Epidermal melanocyte (primary cell): ENCODE measurements at regions not wholly inside any gene's neighbourhood (a gene's known extent, or its start where the extent isn't known, plus 50 kb on each side); places are given as distances from the start of the nearest gene placed in this dataset.

ENCODE experiments used
- DNase-seq: peaks from one replicate; pipeline ENCODE4 v3.0.0; 2011; ENCODE audit warnings: low spot score; ENCODE audit not compliant: insufficient read length

DNA sequence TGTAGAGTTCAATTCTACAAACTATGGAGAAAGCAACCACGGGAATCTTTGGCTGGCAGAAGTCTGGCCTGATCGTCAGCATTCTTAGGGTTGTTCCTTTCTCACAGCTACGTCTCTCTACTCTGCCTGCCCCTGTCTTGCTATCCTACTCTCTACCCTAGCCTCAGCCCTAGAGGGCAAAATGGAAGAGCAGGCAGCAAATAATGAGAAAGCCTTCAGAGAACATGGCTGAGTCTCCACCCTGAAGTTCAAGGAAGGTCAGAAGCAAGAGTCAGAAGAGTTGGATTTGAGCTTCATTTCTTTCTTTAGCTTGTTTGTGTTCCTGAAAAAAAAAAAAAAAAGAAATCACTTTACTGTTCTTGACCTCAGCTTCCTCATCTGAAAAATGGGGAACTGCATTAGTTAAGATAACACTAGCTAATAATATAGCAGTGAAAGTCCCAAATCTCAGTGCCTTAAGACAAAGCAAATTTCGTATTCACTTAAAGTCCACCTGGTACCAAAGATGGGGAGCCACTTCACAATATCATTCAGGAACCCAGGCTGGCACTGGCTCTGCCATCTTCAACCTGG lies 50.2 kb upstream of the CCND2 start:
- no peak for DNase-seq

GRCh38 chr12:4221258-4221620 lies 52.3 kb upstream of the CCND2 start:
- no peak for DNase-seq

DNA sequence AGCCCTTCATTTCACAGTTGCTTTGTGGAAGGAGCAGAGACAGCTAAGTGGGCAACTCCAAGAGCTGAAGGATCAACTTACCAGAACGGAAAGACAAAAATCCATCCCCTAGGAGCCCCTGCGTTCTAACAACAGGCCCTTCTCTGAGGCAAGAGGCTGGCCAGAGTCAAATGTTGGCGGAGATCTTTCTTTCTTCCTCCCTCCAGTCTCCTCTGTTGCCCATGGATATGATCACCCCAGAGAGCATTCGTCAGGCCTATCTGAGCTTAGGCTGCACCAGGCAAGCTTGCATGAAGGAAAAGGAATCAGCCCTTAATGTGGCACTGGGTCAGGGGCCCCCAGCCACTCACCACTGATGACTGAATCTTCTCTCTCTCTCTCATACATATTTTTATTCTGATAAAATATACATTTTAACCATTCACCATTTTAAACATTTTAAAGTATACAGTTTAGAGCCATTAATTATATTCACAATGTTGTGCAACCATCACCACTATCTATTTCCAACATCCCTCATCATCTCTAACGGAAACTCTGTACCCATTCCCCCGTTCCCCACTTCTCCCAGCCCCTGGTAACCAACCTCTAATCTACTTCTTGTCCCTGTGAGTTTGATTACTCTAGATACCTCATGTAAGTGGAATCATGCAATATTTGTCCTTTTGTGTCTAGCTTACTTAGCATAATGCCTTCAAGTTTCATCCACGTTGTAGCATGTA lies 52.9 kb upstream of the CCND2 start:
- DNase-seq, result no peak

GRCh38 chr12:4217091-4217490 lies 56.5 kb upstream of the CCND2 start:
- DNase-seq, result no peak

DNA sequence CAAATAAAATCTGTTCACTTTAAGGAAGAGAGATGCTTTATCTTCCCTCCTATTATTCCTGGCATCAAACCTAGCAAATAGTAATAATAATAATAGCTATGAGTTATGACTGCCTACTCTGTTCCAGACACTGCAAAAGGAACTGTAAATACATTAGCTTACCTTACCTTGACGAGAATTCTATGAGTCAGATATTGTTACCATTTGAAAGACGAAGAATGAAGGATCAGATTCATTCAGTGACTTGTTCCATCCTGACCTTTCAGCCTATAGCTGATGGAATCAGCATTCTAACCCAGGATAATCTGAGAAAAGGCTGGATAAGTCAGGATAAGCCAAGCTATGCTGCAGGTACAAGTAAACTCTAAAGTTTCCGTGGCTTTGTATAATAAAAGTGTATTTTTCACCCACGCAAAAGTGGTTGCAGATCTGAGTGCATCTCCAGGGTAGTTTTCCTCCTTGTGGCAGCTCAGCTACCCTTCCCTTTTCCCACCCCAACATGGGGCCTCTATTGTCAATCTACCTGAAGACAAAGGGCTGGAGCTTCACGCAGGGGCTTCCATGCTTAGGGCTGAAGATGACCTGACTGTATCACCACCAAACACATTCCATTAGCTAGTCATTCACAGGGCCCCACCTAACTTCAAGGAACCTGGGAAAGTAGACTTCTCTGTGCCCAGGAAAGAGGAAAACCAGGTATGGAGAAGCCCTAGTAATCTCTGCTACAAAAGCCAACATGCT lies 57.2 kb upstream of the CCND2 start:
- DNase-seq, result no peak

GRCh38 chr12:4215229-4216186 lies 58.1 kb upstream of the CCND2 start:
- DNase-seq, result no peak

GRCh38 chr12:4214877-4215228 lies 58.7 kb upstream of the CCND2 start:
- DNase-seq, result no peak

DNA sequence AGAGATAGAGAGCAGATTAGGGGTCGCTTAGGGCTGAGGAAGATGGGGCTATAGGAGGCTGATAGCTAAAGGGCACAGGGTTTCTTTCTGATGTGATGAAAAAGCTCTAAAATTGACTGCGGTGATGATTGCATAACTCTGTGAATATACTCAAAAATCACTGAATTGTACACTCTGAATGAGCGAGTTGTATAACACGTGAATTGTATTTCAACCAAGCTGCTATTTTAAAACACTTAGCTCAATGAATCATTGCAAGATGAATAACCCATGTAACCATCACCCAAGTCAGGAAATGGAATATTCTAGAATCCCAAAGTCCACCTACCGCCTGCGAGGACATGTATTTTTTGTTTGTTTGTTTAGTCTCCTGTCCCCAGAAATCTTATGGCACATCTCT lies 60.1 kb upstream of the CCND2 start:
- DNase-seq, result no peak

DNA sequence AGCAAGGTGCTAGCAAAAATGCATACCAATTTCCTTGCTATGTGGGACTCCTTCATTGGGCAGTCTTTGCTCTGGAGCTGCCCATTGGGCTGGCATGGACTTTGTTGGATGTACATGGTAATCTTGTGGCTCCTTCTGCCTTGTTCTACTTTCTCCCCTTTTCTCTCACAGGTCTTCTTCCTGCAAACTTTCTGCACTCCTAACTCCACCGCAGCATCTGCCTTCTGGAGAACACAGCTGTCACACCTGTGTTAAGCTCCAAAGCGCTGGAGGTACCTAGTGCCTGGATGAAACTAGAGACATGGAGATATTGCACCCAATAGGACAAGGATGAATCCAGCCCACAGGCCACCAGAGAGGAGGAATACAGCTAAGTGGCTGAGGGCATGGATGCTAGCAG lies 60.7 kb upstream of the CCND2 start:
- no peak for DNase-seq

DNA sequence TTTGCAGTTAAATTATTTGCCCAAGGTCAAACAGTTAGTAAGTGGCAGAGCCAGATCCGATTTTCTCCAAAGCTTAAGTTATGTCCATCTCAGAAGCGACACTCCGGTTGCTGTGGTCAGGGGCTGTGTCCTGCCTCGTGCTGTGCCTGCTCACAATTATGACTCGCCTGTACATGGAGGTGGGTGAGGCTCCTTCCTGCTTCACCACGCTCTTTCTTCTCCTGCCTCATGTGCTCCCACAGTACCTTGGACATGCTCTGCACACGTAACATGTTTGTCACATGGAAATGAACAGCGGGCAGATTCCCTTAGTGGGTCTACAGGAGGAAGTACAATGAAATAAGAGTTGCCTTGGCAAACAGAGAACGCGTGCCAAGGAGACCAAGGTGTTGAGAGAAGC lies 62.2 kb upstream of the CCND2 start:
- DNase-seq, result no peak

- no peak for DNase-seq
These were observed 63.4 kb upstream of the CCND2 start for GRCh38 chr12:4210183-4210582.

- no peak for DNase-seq
These were observed 67.1 kb upstream of the CCND2 start for GRCh38 chr12:4206470-4206869.

DNA sequence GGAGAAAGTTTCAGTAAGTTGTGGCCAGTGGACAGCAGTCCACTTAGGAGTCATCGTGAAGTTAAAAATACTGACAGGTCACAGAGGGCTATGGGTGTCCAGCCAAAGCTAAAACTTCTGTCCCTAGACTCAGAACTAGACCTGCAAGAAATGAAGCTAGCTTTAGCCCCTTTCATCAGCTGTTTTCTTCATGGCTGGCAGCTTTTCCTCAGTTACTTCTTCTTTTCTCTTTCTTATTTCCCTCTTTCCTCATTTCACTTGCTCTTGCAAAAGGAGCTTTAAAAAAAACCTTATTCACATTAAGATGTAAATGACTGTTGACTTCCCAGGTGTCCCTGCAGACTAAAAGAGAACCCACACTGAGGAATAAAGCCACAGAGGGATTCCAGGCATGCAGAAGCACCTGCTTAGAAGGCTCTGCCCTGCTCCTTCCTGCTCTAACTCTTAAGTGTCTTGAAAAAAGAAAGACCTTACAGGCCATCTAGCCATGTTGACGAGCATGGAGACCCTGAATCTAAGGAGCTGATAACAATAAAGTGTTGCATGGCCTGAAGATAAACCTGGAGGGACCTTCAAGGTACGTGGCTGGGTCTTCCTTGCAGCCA lies 69.7 kb upstream of the CCND2 start:
- DNase-seq, result no peak

- DNase-seq, result no peak
These were observed 70.6 kb upstream of the CCND2 start for GRCh38 chr12:4202918-4203317.

GRCh38 chr12:4202487-4202886 lies 71.1 kb upstream of the CCND2 start:
- DNase-seq, result no peak

DNA sequence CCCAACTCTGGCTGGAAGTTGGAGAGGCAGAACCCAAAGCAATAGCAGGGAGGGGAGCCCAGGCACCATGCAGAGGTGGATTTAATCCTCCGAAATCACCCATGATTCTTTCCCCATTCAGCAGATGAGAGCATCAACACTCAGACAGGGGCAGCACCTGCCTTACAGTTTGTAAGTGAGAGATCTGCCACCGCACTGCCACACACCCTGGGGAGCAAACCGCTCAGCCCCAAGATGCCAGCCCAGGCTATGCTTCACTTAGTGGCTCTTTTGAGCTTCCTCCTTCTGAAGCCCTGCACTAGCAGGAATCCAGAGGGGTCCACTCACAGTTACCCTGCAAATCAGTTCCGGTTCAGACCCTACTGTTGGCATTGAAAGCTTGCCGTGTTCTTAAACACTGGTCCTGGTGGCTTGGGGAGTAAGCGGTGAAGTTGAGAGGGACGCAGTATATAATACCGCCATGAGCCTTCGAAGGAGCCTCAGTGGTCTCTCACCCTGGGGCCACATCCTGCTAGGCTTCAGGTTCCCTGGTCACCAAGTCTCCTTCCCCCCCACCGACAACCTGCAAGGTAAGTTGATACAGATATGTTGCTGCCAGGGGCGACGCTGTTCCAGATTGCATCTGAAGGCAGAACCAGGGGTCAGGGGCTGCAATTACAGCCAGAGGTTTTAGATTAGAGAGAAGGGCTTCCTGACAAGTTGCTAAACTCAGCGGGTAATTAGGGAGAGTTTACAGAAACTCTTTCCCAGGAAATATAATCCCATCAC lies 72.0 kb upstream of the CCND2 start:
- no peak for DNase-seq

DNA sequence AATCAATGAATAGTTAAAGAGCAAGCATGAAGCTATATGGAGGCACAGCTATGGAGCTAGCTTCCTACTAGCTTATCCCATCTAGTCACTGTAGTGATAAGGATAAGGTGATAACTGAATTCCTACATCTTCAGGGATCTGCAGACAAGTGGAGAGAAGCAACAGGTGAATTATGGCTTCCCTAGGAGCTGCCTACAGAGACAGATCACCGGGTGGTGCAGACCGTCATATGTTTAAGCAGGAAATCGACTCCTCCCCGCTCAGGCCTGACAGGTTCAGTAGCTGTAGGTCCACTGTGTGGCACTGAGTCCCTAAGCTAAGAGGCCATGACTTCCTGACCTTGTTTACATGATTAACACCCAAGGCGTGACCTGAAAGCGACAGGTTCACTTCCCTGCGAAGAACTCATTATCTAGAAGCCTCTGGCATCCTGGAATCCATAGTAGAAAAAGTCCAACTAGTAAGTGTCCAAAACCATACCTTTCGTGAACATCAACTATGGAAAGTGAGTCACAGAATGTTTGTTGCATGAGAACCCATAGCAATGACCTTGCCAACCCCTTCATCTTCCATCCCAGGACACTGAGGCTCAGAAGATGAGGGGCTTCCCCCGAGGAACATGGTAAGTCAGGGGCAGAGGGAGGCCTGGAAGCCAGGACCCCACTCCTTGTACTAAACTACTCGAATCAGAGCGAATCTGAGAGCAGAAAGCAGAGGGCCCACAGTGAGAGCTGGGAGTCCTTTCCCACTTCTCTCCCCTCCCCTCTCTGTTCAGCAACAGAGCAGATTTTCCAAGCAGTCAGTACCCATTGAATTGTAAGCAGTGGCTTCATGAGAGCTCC lies 75.4 kb upstream of the CCND2 start:
- no peak for DNase-seq

DNA sequence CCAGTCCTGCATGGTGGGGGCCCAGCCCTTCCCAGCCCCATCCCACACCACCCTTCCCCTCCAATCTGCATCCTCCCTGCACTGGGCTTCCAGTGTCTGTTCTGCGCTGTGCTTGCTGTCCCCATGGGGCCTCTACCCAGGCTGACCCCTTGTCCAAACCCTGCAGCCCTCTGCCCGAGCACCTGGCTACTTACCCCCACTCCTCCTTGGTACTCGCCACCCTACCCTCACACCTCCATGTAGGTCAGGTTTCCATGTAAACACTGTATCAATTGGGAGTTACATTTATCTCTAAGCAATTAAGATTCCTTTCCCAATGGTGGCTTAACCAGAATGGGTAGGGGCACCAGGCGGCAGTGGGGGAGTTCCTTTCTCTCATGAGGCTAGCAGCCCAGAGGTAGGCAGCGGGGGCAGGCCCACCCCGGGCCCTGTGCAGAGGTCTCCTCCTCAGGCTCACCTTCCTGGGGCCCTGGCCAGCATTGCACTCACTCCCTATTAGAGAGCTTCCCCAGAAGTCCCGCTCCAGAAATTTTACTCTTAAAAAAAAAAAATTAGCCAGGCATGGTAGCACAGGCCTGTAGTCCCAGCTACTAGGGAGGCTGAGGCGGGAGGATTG lies 76.6 kb upstream of the CCND2 start:
- DNase-seq, result no peak

DNA sequence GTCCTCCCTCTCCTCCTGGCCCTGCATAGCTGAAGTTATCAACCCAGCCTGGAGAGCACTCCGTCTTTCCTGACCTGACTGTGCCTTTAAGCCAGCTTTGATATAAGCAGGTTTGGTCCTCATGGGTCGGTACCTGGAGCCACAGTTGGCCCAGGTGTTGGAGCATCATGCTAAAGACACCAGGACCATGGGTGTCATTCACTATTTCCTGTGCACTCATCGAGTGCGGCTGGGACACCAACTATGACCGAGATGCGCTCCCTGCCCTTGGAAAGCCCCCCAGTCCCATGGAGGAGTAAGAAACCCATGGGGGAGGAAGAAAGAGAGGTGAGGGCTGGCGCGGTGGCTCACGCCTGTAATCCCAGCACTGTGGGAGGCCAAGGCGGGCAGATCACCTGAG lies 78.9 kb upstream of the CCND2 start:
- no peak for DNase-seq
